ENCODE measurements at regions not wholly inside any gene's neighbourhood (a gene's known extent, or its start where the extent isn't known, plus 50 kb on each side); places are given as distances from the start of the nearest gene placed in this dataset.

DNA sequence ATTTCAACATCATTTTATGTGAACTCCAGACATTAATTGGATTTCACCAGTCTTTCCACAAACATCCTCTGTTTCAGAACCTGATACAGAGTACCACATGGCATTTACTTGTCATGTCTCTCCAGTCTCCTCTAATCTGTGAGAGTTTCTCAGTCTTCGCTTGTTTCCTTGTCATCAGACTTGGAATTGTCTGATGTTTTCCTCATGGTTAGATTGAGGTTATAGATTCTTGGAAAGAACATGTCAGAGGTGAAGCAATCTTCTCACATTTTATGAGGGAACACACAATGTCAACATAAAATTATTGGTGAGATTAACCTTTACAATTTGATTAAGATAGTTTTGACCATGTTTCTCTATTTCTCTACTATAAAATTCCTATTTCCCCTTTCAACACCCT lies 74.9 kb upstream of the TMPRSS15 start:
- CTCF ChIA-PET (ENCODE audit: low intra/inter-chr PET ratio): no interaction called here
- Histone ChIP-seq H2AFZ (ENCODE audit: low read depth, low read length) (no peak overlapping the region), H3K9me3 (replicated peaks; ENCODE audit: control insufficient read depth, insufficient read depth, low read depth, low read length) (no peaks in the 10 kb centered on the region; the same call in 1 of the 2 replicates), H3K79me2 (ENCODE audit: control insufficient read depth, insufficient read depth, low read length) (no peaks in the 10 kb centered on the region), H3K9me1 (ENCODE audit: control insufficient read depth, insufficient read depth, low read length) (no peaks in the 10 kb centered on the region), H3K4me2 (ENCODE audit: insufficient read depth, low read length) (no peak overlapping the region), H4K20me1 (replicated peaks; ENCODE audit: control insufficient read depth, insufficient read depth, low read length) (no peaks in the 10 kb centered on the region), H3K4me1 (replicated peaks in 1 of 2; ENCODE audit: control insufficient read depth in 2 of 2, insufficient read depth in 2 of 2, low read length in 2 of 2) (no peaks in the 10 kb centered on the region), H3K9ac (ENCODE audit: insufficient read depth in 1 of 2, low read depth in 2 of 2, low read length in 2 of 2) (no peak overlapping the region), H3K4me3 (no peak overlapping the region), H3K27me3 (ENCODE audit: control insufficient read depth in 2 of 2, insufficient read depth in 2 of 2, low read length in 2 of 2) (no peaks in the 10 kb centered on the region), H3K36me3 (ENCODE audit: control insufficient read depth, insufficient read depth, low read length) (no peaks in the 10 kb centered on the region), H3K27ac (ENCODE audit: extremely low read depth, low read depth, low read length) (no peak overlapping the region)
- no TSS peak for BruUV-seq (replicated peaks)
- POLR2A ChIA-PET: no interaction called here
- WGBS (ENCODE audit: insufficient coverage, low coverage, missing lambda C conversion rate): 0% methylated on average over 1 of the region's 1 CpG
- intact Hi-C loops (cut with micrococcal nuclease) (no loop called here), in situ Hi-C loops (cut with MboI) (no loop called here)
- no peak for ATAC-seq
- no peak for FAIRE-seq
- DNase-seq (ENCODE audit: extremely low read depth in 1 of 4, low spot score in 3 of 4): no peak
- TF ChIP-seq, protein P1, sequence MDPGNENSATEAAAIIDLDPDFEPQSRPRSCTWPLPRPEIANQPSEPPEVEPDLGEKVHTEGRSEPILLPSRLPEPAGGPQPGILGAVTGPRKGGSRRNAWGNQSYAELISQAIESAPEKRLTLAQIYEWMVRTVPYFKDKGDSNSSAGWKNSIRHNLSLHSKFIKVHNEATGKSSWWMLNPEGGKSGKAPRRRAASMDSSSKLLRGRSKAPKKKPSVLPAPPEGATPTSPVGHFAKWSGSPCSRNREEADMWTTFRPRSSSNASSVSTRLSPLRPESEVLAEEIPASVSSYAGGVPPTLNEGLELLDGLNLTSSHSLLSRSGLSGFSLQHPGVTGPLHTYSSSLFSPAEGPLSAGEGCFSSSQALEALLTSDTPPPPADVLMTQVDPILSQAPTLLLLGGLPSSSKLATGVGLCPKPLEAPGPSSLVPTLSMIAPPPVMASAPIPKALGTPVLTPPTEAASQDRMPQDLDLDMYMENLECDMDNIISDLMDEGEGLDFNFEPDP (CRISPR knock-in tag; IDR thresholded peaks at IDR 0.05): no peak
- TF ChIP-seq ASH1L (IDR thresholded peaks at IDR 0.05; ENCODE audit: borderline replicate concordance, low read depth, partially characterized antibody) (no peak), MTF1 (CRISPR knock-in tag; IDR thresholded peaks at IDR 0.05; ENCODE audit: borderline replicate concordance) (no peak), TAF7 (tag; IDR thresholded peaks at IDR 0.05) (no peak), POLR3A (IDR thresholded peaks at IDR 0.05; ENCODE audit: borderline replicate concordance, extremely low read depth, insufficient read depth, insufficient read length) (no peak), NR1H2 (CRISPR knock-in tag; IDR thresholded peaks at IDR 0.05) (no peak), ZFX (CRISPR knock-in tag; IDR thresholded peaks at IDR 0.05) (no peak), MTA3 (IDR thresholded peaks at IDR 0.05; ENCODE audit: borderline replicate concordance) (no peak), DIDO1 (tag; IDR thresholded peaks at IDR 0.05; ENCODE audit: low read depth) (no peak), THRAP3 (IDR thresholded peaks at IDR 0.05; ENCODE audit: borderline replicate concordance) (no peak), CREM (IDR thresholded peaks at IDR 0.05; ENCODE audit: low read depth) (no peak), SNRNP70 (optimal IDR thresholded peaks at IDR 0.05; ENCODE audit: low read depth, low read length) (no peak)
- TF ChIP-seq, protein P2, sequence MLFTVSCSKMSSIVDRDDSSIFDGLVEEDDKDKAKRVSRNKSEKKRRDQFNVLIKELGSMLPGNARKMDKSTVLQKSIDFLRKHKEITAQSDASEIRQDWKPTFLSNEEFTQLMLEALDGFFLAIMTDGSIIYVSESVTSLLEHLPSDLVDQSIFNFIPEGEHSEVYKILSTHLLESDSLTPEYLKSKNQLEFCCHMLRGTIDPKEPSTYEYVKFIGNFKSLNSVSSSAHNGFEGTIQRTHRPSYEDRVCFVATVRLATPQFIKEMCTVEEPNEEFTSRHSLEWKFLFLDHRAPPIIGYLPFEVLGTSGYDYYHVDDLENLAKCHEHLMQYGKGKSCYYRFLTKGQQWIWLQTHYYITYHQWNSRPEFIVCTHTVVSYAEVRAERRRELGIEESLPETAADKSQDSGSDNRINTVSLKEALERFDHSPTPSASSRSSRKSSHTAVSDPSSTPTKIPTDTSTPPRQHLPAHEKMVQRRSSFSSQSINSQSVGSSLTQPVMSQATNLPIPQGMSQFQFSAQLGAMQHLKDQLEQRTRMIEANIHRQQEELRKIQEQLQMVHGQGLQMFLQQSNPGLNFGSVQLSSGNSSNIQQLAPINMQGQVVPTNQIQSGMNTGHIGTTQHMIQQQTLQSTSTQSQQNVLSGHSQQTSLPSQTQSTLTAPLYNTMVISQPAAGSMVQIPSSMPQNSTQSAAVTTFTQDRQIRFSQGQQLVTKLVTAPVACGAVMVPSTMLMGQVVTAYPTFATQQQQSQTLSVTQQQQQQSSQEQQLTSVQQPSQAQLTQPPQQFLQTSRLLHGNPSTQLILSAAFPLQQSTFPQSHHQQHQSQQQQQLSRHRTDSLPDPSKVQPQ (CRISPR knock-in tag; IDR thresholded peaks at IDR 0.05; ENCODE audit: borderline replicate concordance): no peak
- TF ChIP-seq, protein P3, sequence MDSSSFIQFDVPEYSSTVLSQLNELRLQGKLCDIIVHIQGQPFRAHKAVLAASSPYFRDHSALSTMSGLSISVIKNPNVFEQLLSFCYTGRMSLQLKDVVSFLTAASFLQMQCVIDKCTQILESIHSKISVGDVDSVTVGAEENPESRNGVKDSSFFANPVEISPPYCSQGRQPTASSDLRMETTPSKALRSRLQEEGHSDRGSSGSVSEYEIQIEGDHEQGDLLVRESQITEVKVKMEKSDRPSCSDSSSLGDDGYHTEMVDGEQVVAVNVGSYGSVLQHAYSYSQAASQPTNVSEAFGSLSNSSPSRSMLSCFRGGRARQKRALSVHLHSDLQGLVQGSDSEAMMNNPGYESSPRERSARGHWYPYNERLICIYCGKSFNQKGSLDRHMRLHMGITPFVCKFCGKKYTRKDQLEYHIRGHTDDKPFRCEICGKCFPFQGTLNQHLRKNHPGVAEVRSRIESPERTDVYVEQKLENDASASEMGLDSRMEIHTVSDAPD (CRISPR knock-in tag; IDR thresholded peaks at IDR 0.05): no peak
- TF ChIP-seq, protein P4, sequence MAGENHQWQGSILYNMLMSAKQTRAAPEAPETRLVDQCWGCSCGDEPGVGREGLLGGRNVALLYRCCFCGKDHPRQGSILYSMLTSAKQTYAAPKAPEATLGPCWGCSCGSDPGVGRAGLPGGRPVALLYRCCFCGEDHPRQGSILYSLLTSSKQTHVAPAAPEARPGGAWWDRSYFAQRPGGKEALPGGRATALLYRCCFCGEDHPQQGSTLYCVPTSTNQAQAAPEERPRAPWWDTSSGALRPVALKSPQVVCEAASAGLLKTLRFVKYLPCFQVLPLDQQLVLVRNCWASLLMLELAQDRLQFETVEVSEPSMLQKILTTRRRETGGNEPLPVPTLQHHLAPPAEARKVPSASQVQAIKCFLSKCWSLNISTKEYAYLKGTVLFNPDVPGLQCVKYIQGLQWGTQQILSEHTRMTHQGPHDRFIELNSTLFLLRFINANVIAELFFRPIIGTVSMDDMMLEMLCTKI (IDR thresholded peaks at IDR 0.05; ENCODE audit: partially characterized antibody): no peak
- TF ChIP-seq, protein P5, sequence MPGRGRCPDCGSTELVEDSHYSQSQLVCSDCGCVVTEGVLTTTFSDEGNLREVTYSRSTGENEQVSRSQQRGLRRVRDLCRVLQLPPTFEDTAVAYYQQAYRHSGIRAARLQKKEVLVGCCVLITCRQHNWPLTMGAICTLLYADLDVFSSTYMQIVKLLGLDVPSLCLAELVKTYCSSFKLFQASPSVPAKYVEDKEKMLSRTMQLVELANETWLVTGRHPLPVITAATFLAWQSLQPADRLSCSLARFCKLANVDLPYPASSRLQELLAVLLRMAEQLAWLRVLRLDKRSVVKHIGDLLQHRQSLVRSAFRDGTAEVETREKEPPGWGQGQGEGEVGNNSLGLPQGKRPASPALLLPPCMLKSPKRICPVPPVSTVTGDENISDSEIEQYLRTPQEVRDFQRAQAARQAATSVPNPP (IDR thresholded peaks at IDR 0.05; ENCODE audit: borderline replicate concordance, insufficient read depth, insufficient read length): no peak

Measured in K562 (cell line).